Colonic mucosa (tissue), 4 donors: ENCODE measurements at regions not wholly inside any gene's neighbourhood (a gene's known extent, or its start where the extent isn't known, plus 50 kb on each side); places are given as distances from the start of the nearest gene placed in this dataset.

Source experiments
- DNase-seq: peaks from one replicate; pipeline ENCODE4 v3.0.0-alpha.2; 2020
- H3K27ac ChIP-seq: fragments of 200-600 bp; one replicate; pipeline ENCODE4 v1.8.0; 2021
- H3K27me3 ChIP-seq: fragments of 200-600 bp; one replicate; pipeline ENCODE4 v1.8.0; 2021
- H3K36me3 ChIP-seq: fragments of 200-600 bp; one replicate; pipeline ENCODE4 v1.8.0; 2021
- H3K4me1 ChIP-seq: fragments of 200-600 bp; one replicate; pipeline ENCODE4 v1.8.0; 2021; ENCODE audit warnings: mild to moderate bottlenecking
- H3K4me3 ChIP-seq: fragments of 200-600 bp; one replicate; pipeline ENCODE4 v1.8.0; 2021
- H3K9ac ChIP-seq, 2 donors: one replicate each; pipeline ENCODE4 v1.7.0; 2013; ENCODE audit warnings: control low read depth in 2 of 2, low read depth in 2 of 2, low read length in 2 of 2
- H3K9me3 ChIP-seq: fragments of 200-600 bp; one replicate; pipeline ENCODE4 v1.8.0; 2021
- intact Hi-C: fragments of 100-400 bp; cut with DNase I; formaldehyde crosslinking; loops from one replicate; pipeline ENCODE4 v1.14.1; 2022
- TF ChIP-seq, protein P1 (sequence below): fragments of 200-600 bp; IDR thresholded peaks from one replicate; pipeline ENCODE4 v1.8.0; 2022; ENCODE audit warnings: antibody characterized with exemption, mild to moderate bottlenecking
- donor health status: healthy.
- donor health status: DM: no; HTN: no; CAD: no.
- donor health status: DM: no; HTN: no; CAD: no.

DNA sequence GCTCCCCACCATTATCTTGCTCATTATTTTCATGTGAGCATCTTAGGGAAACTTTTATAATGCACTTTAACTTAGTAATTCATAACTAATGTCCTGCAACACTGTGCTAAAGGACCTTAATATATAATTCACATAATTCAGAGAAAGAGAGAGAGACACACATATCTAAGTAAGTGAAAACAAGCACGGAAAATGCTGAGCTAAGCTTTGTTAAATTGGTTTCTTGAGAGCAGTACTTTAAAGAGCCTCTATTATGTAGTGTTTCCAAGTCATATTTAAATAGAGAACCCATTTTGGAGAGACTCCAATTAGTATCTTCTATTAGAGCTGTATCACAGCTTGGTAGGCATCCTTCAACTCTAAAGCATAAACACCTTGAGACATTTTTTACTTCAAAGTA lies 354.1 kb upstream of the SOX14 start:
- TF ChIP-seq, protein P1, sequence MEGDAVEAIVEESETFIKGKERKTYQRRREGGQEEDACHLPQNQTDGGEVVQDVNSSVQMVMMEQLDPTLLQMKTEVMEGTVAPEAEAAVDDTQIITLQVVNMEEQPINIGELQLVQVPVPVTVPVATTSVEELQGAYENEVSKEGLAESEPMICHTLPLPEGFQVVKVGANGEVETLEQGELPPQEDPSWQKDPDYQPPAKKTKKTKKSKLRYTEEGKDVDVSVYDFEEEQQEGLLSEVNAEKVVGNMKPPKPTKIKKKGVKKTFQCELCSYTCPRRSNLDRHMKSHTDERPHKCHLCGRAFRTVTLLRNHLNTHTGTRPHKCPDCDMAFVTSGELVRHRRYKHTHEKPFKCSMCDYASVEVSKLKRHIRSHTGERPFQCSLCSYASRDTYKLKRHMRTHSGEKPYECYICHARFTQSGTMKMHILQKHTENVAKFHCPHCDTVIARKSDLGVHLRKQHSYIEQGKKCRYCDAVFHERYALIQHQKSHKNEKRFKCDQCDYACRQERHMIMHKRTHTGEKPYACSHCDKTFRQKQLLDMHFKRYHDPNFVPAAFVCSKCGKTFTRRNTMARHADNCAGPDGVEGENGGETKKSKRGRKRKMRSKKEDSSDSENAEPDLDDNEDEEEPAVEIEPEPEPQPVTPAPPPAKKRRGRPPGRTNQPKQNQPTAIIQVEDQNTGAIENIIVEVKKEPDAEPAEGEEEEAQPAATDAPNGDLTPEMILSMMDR, result no peak
- DNase-seq, result no peak
- no peaks in the 10 kb centered on the region for H3K36me3 ChIP-seq
- H3K9me3 ChIP-seq, result no peaks in the 10 kb centered on the region
- no peaks in the 10 kb centered on the region for H3K4me1 ChIP-seq
- H3K27me3 ChIP-seq, result no peaks in the 10 kb centered on the region
- intact Hi-C loops, result no loop called here
- H3K27ac ChIP-seq, result no peak overlapping the region
- H3K4me3 ChIP-seq, result no peak overlapping the region
- H3K9ac ChIP-seq, result no peak overlapping the region

- H3K4me3 ChIP-seq, result no peak overlapping the region
- intact Hi-C loops, result no loop called here
Observed at GRCh38 chr3:137420198-137420995, 343.7 kb upstream of the SOX14 start.

DNA sequence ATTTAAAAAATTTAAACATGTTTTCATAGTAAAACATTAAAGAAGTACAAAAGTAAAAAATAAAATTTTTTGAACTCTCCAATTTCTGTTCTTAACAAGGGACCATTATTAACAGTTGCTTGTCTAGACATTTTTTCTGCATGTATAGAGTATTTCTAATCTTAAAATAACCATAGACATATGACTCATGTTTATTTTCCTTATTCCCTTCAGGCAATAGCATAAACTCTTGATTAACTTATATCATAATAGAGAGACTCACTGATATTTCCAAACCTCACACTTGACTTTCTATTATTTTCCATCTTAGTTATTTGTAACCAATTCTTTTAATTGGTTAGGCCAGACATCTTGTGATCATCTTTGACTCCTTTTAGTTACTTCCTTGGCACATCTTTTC lies 325.6 kb upstream of the SOX14 start:
- DNase-seq, result no peak
- Histone ChIP-seq H3K27ac (no peak overlapping the region), H3K9me3 (no peaks in the 10 kb centered on the region), H3K27me3 (no peaks in the 10 kb centered on the region), H3K4me1 (no peaks in the 10 kb centered on the region), H3K9ac (no peak overlapping the region), H3K36me3 (no peaks in the 10 kb centered on the region), H3K4me3 (no peak overlapping the region)
- TF ChIP-seq, protein P1, result no peak
- intact Hi-C loops, result no loop called here

More at GRCh38 chr3:137420198-137420995, 343.7 kb upstream of the SOX14 start:
- H3K9ac ChIP-seq, result no peak overlapping the region
- H3K36me3 ChIP-seq, result no peaks in the 10 kb centered on the region
- no peaks in the 10 kb centered on the region for H3K4me1 ChIP-seq
- H3K9me3 ChIP-seq, result no peaks in the 10 kb centered on the region
- TF ChIP-seq, protein P1, result no peak
- no peaks in the 10 kb centered on the region for H3K27me3 ChIP-seq
- no peak for DNase-seq
- no peak overlapping the region for H3K27ac ChIP-seq

- Histone ChIP-seq H3K4me3 (no peak overlapping the region), H3K4me1 (no peaks in the 10 kb centered on the region), H3K9me3 (no peaks in the 10 kb centered on the region), H3K9ac (no peak overlapping the region), H3K36me3 (no peaks in the 10 kb centered on the region), H3K27ac (no peak overlapping the region), H3K27me3 (no peaks in the 10 kb centered on the region)
- intact Hi-C loops, result no loop called here
- DNase-seq, result no peak
- TF ChIP-seq, protein P1, result no peak
Observed at GRCh38 chr3:137460944-137461343, 303.2 kb upstream of the SOX14 start.

- intact Hi-C loops, result no loop called here
- H3K9me3 ChIP-seq, result no peaks in the 10 kb centered on the region
- H3K36me3 ChIP-seq, result no peaks in the 10 kb centered on the region
- H3K9ac ChIP-seq, result no peak overlapping the region
- DNase-seq, result no peak
- no peaks in the 10 kb centered on the region for H3K4me1 ChIP-seq
- H3K4me3 ChIP-seq, result no peak overlapping the region
- H3K27me3 ChIP-seq, result no peaks in the 10 kb centered on the region
- no peak overlapping the region for H3K27ac ChIP-seq
- TF ChIP-seq, protein P1, result no peak
Observed at GRCh38 chr3:137463131-137463530, 301.0 kb upstream of the SOX14 start.
